Upper lobe of left lung (tissue), 4 donors: ENCODE measurements at regions not wholly inside any gene's neighbourhood (a gene's known extent, or its start where the extent isn't known, plus 50 kb on each side); places are given as distances from the start of the nearest gene placed in this dataset.
"Not testable (repeated sequence)": the region's sequence is repeated elsewhere in the genome, so short reads cannot be mapped to it uniquely, and the experiment has no call there.

Source experiments
- EP300 ChIP-seq, 4 donors: sonication (generic); formaldehyde crosslinking; IDR thresholded peaks; one replicate each; pipeline ENCODE4 v1.5.1; 2017; ENCODE audit warnings: antibody characterized with exemption in 4 of 4, control low read depth in 2 of 4
- POLR2A ChIP-seq, 4 donors: fragments of 450-650 bp; IDR thresholded peaks; one replicate each; pipeline ENCODE4 v1.5.1; 2016 to 2017; ENCODE audit warnings: antibody characterized with exemption in 4 of 4, mild to moderate bottlenecking in 2 of 4
- TF ChIP-seq, protein P1 (sequence below), 6 experiments: fragments of 450-650 bp in 4 of 6; fragments of 200-600 bp in 2 of 6; sonication (generic) in 2 of 6; IDR thresholded peaks; one replicate each; pipeline ENCODE4 v1.5.1; 2016 to 2019; ENCODE audit warnings: antibody characterized with exemption in 6 of 6

DNA sequence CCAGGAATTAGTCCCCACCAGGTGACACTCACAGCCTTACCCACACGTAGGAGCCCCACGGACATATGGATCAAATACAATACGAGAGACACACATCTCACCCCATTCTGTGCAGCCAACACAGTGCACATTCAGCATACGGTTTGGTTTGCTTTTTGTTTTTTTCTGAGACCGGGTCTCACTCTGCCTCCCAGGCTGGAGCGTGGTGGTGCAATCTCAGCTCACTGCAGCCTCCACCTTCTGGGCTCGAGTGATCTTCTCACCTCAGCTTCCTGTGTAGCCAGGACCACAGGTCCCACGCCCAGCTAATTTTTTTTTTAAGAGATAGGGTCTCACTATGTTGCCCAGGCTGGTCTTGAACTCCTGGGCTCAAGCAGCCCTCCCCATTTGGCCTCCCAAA is 102.8 kb downstream of the POTEB start:
- not testable (repeated sequence) for TF ChIP-seq EP300, POLR2A (IDR thresholded peaks at IDR 0.05)
- TF ChIP-seq, protein P1, sequence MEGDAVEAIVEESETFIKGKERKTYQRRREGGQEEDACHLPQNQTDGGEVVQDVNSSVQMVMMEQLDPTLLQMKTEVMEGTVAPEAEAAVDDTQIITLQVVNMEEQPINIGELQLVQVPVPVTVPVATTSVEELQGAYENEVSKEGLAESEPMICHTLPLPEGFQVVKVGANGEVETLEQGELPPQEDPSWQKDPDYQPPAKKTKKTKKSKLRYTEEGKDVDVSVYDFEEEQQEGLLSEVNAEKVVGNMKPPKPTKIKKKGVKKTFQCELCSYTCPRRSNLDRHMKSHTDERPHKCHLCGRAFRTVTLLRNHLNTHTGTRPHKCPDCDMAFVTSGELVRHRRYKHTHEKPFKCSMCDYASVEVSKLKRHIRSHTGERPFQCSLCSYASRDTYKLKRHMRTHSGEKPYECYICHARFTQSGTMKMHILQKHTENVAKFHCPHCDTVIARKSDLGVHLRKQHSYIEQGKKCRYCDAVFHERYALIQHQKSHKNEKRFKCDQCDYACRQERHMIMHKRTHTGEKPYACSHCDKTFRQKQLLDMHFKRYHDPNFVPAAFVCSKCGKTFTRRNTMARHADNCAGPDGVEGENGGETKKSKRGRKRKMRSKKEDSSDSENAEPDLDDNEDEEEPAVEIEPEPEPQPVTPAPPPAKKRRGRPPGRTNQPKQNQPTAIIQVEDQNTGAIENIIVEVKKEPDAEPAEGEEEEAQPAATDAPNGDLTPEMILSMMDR (IDR thresholded peaks at IDR 0.05): not testable (repeated sequence)
